Putamen (tissue), 1 donor: ENCODE measurements at regions not wholly inside any gene's neighbourhood (a gene's known extent, or its start where the extent isn't known, plus 50 kb on each side); places are given as distances from the start of the nearest gene placed in this dataset.
A peak's percentile ranks its signal among the peaks of the same experiment; 100 is the strongest.

ENCODE experiments used
- DNase-seq: peaks from one replicate; pipeline ENCODE4 v3.0.0-alpha.2; 2016; ENCODE audit warnings: low spot score

GRCh38 chr11:112901924-112902323 lies 59.3 kb upstream of the NCAM1 start:
- no peak for DNase-seq

- no peak for DNase-seq
These were observed 58.7 kb upstream of the NCAM1 start for GRCh38 chr11:112902361-112903011.

- peak; percentile 94 for DNase-seq
These were observed 57.9 kb upstream of the NCAM1 start for GRCh38 chr11:112903340-112903739.

DNA sequence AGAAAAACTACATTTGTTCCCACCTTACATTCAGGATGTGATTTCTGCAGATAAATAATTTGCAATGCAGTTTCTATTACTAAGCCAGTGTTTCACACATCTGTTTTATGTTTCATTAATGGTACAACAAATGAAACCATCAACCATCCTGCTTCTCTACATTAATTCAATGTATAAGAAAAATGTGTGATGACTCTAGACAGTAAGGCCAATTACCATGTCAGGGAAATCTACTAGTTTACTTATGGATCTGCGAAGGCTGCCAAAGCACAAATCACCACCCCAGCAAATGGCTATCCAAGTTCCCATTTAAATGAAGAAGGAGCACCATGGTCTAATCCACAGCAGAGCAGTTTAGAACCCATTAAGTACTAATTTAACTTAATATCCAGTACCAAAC lies 50.1 kb upstream of the NCAM1 start:
- no peak for DNase-seq
